Posterior vena cava (tissue), 2 donors: ENCODE measurements at regions not wholly inside any gene's neighbourhood (a gene's known extent, or its start where the extent isn't known, plus 50 kb on each side); places are given as distances from the start of the nearest gene placed in this dataset.
"Not testable (repeated sequence)": the region's sequence is repeated elsewhere in the genome, so short reads cannot be mapped to it uniquely, and the experiment has no call there.

ENCODE experiments used
- DNase-seq: peaks from one replicate; pipeline ENCODE4 v3.0.0-alpha.2; 2020; ENCODE audit warnings: low spot score
- intact Hi-C, 2 donors: fragments of 100-400 bp; cut with DNase I; formaldehyde crosslinking; loops; one replicate each; pipeline versions ENCODE4 v1.14.1 to v1.14.2; 2022 to 2023
- donor health status: DM: yes; HTN: yes; CAD: no.
- donor health status: DM: yes; HTN: yes; CAD: no.

DNA sequence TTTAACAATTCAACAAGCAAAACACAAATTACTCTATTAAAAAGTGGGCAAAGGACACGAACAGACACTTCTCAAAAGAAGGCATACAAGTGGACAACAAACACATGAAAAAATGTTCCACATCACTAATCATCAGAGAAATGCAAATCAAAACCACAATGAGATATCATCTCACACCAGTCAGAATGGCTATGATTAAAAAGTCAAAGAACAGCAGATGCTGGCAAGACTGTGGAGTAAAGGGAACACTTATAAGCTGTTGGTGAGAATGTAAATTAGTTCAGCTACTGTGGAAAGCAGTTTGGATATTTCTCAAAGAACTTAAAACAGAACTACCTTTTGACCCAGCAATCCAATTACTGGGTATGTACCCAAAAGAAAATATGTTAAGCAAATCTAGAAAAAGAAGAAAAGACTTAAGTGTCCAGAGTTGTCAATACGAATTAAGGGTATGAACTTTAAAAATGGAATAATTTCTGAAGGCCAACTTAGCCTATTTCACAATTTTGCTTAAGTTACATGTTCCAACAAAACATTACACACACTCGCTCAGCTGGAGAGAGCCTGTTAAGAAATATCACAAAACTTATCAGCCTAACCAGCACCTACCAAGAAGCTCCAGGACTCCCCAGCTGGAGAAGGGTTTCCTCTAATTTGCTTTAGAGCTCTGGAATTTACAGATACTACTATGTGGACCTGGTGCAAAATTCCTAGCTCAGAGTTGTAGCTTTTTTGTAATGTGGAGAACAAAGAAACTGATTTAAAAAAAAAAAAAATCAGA, 232.1 kb downstream of the DUSP10 start:
- intact Hi-C loops, result no loop called here
- DNase-seq, result no peak

DNA sequence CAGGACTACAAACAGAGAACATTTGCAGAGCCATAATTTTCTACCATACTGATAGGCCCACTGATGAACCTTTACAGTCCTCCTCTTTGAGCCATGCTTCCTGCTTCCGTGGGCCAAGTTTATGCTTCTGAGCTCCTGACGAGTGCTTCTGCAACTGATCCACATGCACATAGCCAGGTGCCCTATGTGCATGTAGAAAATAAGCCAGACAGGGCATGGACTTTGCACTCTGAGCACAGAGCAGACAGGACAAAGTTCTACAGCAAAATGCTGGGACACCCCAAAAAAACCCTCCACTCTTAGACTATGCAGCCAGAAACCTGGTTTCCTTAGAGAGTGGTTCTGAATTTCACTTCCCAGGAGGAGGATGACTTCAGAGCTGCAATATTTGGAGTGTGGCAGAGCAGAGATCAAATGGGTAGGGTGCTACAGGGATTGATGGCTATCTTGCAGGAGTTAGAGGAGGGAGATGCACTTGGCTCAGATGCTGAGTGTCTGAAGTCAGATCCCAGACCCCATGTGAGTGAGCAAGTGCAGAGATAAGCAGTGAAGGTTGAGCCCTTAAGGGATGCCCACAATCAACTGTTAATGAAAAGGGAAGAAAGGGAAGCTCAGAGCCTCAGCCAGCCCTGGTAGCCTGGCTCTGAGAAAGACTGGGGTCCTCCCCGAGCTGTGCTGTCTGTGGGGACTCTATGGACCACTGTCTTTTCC, 230.9 kb downstream of the DUSP10 start:
- intact Hi-C loops, result no loop called here
- no peak for DNase-seq

DNA sequence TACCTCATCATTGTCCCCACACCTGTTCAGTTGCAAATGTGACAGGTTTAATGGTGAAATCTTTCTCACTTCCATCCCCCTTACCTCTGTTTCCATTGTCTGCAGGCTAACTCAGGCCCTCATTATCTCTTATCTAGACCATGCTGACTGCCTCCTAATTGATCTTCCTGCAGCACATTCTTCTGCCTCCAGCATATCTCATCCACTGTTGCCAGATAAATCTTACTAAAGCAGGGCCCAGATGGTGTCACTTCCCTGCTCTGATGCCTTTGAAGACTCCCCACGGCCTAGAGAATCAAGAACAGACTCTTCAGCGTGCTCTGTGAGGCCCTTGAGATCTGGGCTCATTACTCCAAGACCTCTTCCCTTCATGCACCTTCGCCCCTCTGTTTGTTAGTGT, 230.1 kb downstream of the DUSP10 start:
- intact Hi-C loops, result no loop called here

DNA sequence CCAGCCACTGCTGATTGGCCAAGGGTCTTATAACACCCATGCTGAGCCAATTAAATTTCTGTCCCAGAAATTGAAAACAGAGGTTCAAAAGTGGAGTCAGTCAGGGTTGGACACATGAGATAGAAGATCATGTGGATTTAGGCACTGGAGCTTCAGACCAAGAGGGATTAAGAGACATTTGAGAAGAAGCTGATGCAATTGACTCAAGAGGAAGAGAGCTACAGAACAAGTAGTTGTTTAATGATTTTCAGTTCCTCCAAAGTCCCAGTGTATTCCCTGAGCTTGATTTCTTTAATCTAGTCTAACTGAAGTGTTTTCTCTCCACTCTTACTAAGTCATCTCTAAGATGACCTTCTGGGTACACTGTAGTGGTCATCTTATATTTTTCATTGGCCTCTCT, 227.1 kb downstream of the DUSP10 start:
- intact Hi-C loops, result no loop called here
- DNase-seq, result no peak

More for the DNA sequence above, 230.1 kb downstream of the DUSP10 start:
- no peak for DNase-seq

DNA sequence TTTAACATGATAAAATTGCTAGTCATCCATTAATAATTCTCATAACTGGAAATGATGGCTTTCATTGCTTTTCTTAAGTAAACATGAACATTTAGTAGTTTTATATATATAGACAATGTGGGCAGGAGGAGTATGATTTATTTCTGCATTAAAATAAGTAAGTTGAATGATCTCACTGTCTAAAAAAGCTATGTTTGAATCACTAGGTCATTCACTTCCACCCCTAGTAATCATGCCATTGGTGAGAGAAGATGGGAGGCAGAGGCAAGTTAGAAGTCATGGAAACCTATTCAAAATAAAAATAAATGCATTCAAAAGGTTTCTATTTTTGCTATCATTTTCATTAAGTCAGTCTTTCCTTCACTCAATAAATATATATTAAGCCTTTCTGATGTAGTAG, 226.4 kb downstream of the DUSP10 start:
- intact Hi-C loops, result no loop called here
- no peak for DNase-seq

DNA sequence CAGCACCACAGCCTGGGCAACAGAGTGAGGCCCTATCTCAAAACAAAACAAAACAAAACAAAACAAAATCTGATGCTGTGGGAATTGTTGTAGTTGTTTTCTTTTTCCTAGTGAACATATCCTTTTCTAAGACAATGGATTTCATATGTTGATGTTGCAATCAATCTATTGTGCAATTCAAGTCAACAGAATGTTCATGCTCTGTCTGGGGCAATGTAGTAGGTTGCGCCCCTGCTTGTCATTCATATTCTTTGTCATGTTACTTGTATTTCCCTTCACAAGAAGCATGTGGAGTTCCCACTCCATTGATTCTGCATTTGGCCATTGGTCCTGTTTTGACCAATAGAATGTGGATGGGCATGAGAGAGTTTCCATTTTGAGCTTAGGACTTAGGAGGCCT, 223.9 kb downstream of the DUSP10 start:
- no peak for DNase-seq
- intact Hi-C loops, result no loop called here

DNA sequence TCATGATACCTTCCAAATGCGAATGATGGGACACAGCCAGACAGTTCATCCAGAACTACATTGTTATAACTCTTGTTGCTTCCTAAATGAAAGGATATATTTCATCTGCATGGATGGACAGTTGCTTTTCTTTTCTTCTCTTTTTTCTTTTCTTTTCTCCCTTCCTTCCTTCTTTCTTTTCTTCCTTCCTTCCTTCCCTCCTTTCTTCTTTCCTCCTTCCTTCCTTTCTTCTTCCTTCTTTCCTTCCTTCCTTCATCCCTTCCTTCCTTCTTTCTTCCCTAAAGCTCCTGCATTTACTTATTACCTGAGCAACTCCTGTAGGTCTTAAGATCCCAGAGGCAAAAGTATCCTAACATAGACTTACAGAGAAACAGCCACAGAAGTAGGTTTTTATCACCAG, 221.6 kb downstream of the DUSP10 start:
- intact Hi-C loops, result no loop called here
- no peak for DNase-seq

DNA sequence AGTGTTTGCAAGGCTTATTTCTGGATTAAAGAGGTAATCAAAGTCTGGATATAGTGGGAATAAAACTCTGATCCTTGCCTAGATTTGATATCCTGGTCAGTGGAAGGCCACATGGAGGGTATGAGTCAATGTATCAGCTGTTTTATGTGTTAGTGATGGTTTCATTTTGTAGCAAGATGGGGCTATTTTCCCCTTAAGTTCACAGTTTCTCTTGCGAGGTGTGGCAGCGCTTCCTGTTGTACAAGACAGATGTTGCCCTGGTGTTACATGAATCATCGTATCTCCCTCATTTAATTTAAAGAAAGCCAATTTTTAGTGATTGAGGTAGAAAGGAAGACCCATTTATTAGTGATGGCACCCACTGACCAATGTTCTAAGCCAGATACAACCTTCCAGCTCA, 220.2 kb downstream of the DUSP10 start:
- DNase-seq, result no peak
- intact Hi-C loops, result no loop called here

DNA sequence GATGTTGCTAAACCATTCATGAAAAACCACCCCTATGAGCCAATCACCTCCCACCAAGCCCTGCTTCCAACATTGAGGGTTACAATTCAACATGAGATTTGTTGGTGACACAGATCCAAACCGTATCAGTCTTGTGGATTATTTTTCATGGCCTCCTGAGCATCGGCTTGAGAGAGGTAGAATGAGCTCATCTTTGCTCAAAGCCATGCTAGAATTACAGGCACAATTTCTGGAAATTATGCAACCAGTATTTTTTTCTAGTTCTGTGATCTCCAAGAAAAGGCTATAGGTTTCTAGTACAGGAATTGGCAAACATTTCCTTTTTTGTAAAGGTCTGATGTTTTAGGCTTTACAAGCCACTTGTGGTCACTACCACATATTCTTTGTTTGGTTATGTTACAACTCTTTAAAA, 219.4 kb downstream of the DUSP10 start:
- no peak for DNase-seq
- intact Hi-C loops, result no loop called here

DNA sequence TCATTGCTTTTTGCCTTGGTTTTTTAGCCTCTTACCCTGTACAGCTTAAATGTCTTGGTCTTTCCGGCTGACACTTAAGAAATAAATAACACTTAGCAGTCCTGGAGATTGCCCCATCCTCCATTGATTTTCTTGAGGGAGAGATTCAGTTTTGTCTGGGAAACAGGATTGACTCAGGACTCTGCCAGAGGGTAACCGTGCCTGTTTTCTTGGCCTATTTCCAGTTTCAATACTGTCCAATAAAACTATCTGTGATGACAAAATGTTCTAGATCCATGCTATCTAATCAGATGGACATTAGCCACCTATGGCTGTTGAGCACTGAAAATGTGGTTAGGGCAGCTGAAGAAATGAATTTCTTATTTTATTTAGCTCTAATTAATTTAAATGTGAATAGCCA, 216.1 kb downstream of the DUSP10 start:
- intact Hi-C loops, result no loop called here
- DNase-seq, result no peak

DNA sequence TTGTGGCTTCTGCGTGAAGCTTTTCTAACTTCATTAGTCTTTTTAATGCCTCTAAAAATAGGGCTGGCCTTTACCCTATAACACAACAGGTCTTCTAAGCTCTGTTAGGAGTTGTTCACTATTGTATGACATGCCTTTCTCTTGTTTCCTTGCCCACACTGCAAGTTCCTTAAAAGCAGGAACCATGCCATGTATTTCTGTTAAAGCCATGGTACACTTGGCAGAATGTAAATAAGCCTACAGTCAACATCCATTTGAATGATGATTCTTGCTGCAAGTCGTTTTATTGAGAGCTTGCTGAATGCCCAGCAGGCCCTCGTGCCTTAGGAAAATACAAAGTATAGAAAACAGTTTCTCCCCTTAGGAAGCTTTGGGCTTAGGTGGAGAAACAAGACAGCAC, 214.6 kb downstream of the DUSP10 start:
- DNase-seq, result no peak
- intact Hi-C loops, result no loop called here

DNA sequence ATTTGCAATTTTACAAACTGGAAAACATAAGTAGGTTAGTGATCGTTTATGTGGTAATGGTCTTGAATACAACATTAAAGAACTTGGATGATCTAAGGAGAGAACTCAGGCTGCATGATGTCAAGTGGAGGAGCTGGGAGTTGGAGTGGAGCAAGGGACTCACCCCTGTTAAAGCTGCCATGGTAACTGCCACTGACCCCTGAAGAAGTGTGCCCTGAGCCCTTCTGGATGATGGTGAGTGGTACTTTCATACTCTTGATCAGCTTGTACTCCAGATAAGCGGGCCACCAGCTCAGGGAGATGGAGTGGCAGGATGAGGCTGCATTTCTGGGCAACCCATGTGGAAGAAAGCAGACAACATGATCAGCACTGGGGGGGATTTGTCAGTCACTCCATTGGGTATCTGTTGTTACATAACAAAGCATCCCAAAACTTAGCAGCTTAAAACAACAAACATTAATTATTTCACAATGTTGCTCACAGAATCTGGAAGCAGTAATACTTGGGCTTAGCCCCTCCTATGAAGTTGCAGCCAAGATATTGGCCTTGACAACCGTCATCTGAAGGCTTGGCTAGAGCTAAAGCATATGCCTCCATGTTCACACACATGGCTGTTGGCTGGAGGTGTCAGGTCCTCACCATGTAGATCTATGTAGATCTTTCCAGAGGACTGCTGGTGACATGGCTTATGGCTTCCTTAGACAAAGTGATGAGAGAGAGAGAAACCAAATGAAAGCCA, 213.8 kb downstream of the DUSP10 start:
- DNase-seq, result no peak
- intact Hi-C loops, result no loop called here

DNA sequence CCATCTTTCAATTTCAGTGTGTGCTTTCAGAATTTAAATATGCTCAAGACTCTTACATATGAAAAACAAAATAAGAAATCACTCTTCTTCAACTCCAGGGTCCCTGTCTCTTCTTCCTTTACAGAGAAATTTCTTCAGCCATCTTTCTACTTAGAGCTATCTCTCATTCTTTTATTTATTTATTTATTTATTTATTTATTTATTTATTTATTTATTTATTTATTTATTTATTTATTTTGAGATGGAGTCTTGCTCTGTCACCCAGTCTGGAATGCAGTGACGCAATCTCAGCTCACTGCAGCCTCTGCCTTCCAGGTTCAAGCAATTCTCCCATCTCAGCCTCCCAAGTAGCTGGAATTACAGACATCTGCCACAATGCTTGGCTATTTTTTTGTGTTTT, 211.7 kb downstream of the DUSP10 start:
- intact Hi-C loops, DNase-seq: not testable (repeated sequence)

DNA sequence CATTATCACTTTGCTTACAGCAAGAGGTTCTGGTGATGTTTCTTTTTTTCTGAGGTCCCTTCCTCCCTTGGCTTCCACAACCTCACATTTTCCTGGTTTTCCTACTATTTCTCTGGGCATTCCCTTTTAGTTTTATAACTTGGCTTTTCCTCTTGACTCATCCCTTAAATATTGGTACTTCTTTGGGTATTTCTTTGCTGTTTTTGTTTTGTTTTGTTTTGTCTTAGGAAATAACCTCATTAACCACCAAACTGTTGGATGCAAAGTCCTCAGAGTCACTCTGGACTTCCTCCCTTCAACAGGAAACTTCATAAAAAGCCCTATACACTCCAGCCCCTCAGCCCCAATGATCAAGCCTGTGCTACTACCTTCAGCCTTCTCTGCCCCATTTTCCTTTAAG, 211.1 kb downstream of the DUSP10 start:
- intact Hi-C loops, result no loop called here

DNA sequence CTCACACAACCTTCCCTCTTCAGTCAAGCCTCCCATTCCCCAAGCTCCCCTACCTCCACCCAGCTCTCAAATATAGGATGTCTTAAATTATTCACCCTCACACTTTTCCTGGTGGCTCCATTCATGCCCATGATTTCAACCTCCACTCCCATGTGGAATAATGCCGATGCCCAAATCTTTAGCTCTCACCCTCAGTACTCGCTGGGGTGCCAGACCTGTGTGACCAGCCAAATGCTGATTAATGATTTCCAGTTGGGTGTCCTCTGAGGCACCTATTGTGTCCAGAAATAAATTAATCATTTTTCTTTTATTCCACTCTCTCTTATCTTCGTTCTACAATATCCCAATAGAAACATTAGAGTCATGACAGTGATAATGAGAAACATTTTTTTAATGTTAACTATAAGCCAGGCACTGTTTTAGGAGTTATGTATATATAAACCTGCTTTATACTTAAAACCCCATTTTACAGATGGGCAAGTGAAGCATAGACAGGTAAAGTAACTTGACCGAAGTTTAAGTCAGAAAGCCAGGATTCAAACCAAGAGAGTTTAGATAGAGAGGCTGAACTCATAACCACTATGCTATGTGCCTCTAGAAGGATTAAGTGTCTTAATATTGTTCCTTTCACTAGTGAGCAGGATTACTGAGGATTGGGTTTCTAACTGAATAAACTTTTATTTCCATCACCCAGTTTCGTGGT, 209.7 kb downstream of the DUSP10 start:
- DNase-seq, result no peak
- intact Hi-C loops, result no loop called here

More for the DNA sequence above, 211.1 kb downstream of the DUSP10 start:
- DNase-seq, result no peak

DNA sequence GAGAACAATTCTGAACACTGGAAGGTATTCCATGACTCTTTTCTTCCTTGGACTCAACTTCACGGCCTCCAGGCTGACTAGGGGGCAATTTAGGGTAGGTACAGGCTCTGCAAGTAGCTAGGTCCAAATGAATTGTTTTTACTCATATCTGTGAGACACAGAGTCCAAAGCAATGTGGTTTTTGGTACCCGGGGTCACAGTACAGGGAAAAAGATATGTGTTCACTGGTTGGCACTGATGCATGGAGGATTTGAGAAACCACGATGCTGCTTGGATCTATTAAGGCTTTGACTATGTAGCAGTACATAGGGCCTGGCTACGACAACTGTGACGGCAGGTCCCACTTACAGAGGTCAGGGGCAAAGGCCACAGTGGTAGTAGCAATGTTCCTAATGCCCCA, 200.6 kb downstream of the DUSP10 start:
- DNase-seq, result no peak
- intact Hi-C loops, result loop anchor here in 1 of 2 donors (10.0 kb wide), 1 partner anchor 194 kb away; no protein-coding TSS in a partner anchor

DNA sequence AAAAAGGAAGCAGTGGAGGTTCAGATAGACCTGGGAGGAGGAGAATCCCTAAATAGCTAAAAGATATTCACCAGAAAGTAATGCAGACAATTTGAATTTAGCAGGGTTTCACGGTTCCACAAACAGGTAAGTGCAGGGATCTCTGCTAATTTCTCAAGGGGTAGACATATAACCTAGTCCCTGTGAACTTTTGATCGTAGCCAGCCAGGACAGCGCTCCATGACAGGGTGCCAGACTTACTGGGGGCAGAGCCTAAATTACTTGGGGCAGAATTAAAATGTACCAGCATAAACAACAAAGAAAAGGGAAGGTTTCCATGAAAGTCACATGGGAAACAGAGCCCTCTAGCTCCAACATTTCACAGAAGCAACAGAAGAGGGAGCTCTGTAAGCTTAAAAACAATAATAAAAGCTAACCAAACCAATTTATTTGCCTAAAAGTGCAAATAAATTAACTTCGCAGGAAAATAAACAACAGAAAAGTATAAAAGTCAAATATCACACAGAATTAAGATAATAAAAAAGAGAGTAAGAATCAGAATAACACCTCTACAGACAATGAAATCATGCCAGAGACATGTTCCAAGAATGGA, 198.3 kb downstream of the DUSP10 start:
- intact Hi-C loops, result loop anchor here in 1 of 2 donors (10.0 kb wide), 1 partner anchor 191 kb away; no protein-coding TSS in a partner anchor
- no peak for DNase-seq

DNA sequence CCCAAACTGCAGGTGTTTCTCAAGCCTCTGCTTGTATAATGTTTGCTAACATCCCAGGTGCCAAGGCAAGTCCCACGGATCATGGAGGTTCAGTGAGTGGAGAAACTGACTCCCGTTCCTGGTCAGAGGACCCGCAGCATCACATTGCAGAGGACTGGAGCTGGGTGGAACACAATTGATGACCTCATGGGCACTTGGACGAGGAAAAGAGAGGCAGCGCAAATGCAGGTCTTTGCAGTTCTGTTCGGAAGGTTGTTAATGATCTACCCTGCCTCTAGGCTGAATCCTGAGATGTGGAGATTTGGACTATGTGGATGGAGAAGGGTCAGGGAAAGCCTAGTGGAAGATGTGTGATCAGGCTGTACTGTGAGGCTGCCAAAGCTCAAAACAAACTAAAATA, 192.9 kb downstream of the DUSP10 start:
- intact Hi-C loops, result loop anchor here in 1 of 2 donors (10.0 kb wide), 1 partner anchor 186 kb away; no protein-coding TSS in a partner anchor
- DNase-seq, result no peak

DNA sequence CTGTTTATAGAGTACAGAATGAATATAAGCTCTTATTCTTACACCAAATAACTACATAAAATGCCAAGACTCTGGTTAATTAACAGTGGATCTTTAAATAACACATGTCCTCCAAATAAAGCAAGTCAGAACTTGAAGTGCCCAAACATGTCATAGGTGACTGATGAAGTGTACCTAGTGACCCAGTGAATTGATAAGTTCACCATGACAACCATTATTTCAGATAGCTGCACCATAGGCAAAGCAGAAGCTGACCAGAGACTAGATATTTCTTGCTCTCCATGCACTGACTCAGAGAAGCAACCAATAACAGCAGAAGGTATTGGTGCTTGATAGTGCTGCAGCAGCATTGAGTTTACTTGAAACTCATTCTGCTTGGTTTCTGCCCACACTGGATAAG, 192.1 kb downstream of the DUSP10 start:
- intact Hi-C loops, result loop anchor here in 1 of 2 donors (10.0 kb wide), 1 partner anchor 185 kb away; no protein-coding TSS in a partner anchor
- no peak for DNase-seq
